GM23248 (cell line): ENCODE measurements at regions not wholly inside any gene's neighbourhood (a gene's known extent, or its start where the extent isn't known, plus 50 kb on each side); places are given as distances from the start of the nearest gene placed in this dataset.

Source experiments
- EZH2 ChIP-seq: fragments of 200-600 bp; sonication (generic); IDR thresholded peaks from 2 replicates; pipeline ENCODE4 v1.6.1; 2018; ENCODE audit warnings: antibody characterized with exemption, mild to moderate bottlenecking; ENCODE audit not compliant: insufficient read depth, poor library complexity, severe bottlenecking
- EZH2phosphoT487 ChIP-seq: fragments of 200-600 bp; sonication (generic); IDR thresholded peaks from 2 replicates; pipeline ENCODE4 v1.6.1; 2018; ENCODE audit warnings: antibody characterized with exemption, moderate library complexity, mild to moderate bottlenecking, low read depth; ENCODE audit not compliant: insufficient read depth

DNA sequence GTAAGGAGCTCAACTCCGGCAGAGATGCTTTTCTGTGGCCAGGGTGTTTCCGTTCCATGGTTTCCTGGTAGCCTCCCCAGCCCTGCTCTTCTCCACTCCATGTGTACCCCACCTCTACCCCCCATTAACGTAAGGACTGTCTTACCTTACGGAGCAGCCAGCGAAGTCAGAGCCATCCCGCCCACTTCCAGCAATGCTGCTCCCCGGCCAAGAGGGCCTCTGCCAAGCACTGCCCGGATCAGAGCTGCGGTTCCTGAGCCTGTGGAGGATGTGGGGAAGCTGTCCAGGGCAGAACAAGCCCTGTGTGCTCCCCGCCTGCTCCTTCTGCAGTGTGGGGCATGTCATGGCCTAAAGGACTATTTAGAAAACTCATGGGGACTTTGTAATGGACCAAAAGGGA lies 261.2 kb downstream of the GADD45G start:
- no peak for TF ChIP-seq EZH2
- no peak for TF ChIP-seq EZH2phosphoT487
